ENCODE measurements at regions not wholly inside any gene's neighbourhood (a gene's known extent, or its start where the extent isn't known, plus 50 kb on each side); places are given as distances from the start of the nearest gene placed in this dataset.

- H3K27me3 ChIP-seq (replicated peaks) = no peaks in the 10 kb centered on the region
- no peak overlapping the region for H3K27ac ChIP-seq
- DNase-seq = no peak
- H3K36me3 ChIP-seq (replicated peaks) = no peaks in the 10 kb centered on the region
- TF ChIP-seq, protein P1, sequence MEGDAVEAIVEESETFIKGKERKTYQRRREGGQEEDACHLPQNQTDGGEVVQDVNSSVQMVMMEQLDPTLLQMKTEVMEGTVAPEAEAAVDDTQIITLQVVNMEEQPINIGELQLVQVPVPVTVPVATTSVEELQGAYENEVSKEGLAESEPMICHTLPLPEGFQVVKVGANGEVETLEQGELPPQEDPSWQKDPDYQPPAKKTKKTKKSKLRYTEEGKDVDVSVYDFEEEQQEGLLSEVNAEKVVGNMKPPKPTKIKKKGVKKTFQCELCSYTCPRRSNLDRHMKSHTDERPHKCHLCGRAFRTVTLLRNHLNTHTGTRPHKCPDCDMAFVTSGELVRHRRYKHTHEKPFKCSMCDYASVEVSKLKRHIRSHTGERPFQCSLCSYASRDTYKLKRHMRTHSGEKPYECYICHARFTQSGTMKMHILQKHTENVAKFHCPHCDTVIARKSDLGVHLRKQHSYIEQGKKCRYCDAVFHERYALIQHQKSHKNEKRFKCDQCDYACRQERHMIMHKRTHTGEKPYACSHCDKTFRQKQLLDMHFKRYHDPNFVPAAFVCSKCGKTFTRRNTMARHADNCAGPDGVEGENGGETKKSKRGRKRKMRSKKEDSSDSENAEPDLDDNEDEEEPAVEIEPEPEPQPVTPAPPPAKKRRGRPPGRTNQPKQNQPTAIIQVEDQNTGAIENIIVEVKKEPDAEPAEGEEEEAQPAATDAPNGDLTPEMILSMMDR (IDR thresholded peaks at IDR 0.05; ENCODE audit: low read depth, low read length, missing control alignments) = no peak
- in situ Hi-C loops (cut with HindIII; ENCODE audit: low pct_ligation_motif_present, low sequenced_read_pairs) = no loop called here
- H3K4me3 ChIP-seq (ENCODE audit: low read depth, low read length) = no peak overlapping the region
These were observed 207.6 kb upstream of the SLC10A2 start for GRCh38 chr13:103273825-103274224.

DNA sequence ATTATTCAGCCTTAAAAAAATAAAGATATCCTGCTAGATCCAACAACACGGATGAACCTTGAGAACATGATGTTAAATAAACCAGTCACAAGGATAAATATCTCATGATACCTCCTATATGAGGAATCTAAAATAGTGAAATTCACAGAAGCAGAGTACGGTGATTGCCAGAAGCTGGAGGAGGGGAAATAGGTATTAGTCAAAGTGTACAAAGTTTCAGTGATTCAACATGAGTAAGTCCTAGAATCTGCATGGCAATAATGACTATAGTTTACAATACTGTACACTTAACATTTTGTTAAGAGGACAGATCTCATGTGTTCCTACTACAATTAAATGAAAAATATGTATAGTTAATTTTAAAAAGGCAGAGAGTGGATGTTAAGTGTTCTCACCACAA is 206.6 kb upstream of the SLC10A2 start:
- H3K27ac ChIP-seq = no peak overlapping the region
- no peak overlapping the region for H3K4me3 ChIP-seq (ENCODE audit: low read depth, low read length)
- no peaks in the 10 kb centered on the region for H3K36me3 ChIP-seq (replicated peaks)
- no peaks in the 10 kb centered on the region for H3K27me3 ChIP-seq (replicated peaks)
- in situ Hi-C loops (cut with HindIII; ENCODE audit: low pct_ligation_motif_present, low sequenced_read_pairs) = no loop called here
- DNase-seq = no peak
- TF ChIP-seq, protein P1 (IDR thresholded peaks at IDR 0.05; ENCODE audit: low read depth, low read length, missing control alignments) = no peak

DNA sequence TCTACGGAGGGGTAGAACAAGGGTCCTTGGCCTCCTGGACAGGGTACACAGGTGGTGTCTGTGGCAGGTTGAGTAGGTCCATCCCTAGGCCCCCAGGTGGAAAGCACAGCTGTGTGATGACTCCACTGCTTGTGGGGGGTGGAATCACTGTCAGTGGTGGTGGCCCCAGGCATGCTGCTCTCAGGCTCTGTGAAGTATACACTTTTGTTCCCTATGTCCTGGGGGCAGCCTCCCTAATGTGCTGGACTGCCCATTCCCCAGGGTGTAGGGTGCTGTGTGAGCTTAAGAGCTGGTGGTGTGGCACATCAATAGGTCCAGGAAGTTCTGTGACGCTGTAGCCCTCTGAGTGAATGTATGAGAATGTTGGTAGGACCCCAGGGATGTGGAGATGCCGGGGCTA is 197.2 kb upstream of the SLC10A2 start:
- H3K36me3 ChIP-seq (replicated peaks) = no peaks in the 10 kb centered on the region
- DNase-seq = no peak
- in situ Hi-C loops (cut with HindIII; ENCODE audit: low pct_ligation_motif_present, low sequenced_read_pairs) = no loop called here
- TF ChIP-seq, protein P1 (IDR thresholded peaks at IDR 0.05; ENCODE audit: low read depth, low read length, missing control alignments) = no peak
- no peaks in the 10 kb centered on the region for H3K27me3 ChIP-seq (replicated peaks)
- H3K27ac ChIP-seq = no peak overlapping the region
- H3K4me3 ChIP-seq (ENCODE audit: low read depth, low read length) = no peak overlapping the region

DNA sequence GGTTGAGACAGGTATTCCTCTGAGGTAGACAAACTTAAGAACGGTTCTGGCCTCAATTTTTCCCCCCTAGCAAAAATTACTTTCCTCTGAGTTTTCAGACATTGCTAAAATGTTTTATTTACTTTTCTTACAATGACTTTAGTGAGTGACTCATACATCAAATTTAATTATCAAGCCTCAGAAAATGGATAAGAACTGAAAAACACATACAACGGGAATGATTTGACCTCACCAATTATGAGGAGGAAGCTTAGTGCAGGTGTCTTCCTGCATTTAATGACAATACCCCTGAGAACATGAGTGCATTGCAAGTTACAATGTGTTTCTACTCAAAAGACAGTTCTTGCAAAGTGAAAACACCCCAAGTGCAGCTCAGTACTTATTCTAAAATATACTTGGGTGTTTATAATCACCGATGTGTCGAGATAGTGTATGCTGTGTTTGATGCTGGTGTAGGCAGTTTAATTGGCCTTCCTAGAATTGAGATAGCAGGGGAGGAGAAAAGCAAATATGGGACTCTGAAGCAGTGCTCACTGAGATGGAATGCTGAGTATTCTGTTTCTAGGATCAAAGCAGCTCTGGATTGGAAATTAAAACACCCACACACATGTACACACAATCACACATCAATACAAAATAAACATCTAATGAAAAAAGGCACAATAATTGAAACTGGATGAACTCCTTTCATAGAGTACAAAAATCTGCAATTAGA is 189.5 kb upstream of the SLC10A2 start:
- Histone ChIP-seq H3K36me3 (replicated peaks) (no peaks in the 10 kb centered on the region), H3K27ac (no peak overlapping the region), H3K27me3 (replicated peaks) (no peaks in the 10 kb centered on the region), H3K4me3 (ENCODE audit: low read depth, low read length) (no peak overlapping the region)
- TF ChIP-seq, protein P1 (IDR thresholded peaks at IDR 0.05; ENCODE audit: low read depth, low read length, missing control alignments) = no peak
- no peak for DNase-seq
- in situ Hi-C loops (cut with HindIII; ENCODE audit: low pct_ligation_motif_present, low sequenced_read_pairs) = no loop called here

GRCh38 chr13:103250071-103250470 is 183.9 kb upstream of the SLC10A2 start:
- no peak for DNase-seq
- Histone ChIP-seq H3K36me3 (replicated peaks) (no peaks in the 10 kb centered on the region), H3K27ac (no peak overlapping the region), H3K4me3 (ENCODE audit: low read depth, low read length) (no peak overlapping the region), H3K27me3 (replicated peaks) (no peaks in the 10 kb centered on the region)
- TF ChIP-seq, protein P1 (IDR thresholded peaks at IDR 0.05; ENCODE audit: low read depth, low read length, missing control alignments) = no peak
- in situ Hi-C loops (cut with HindIII; ENCODE audit: low pct_ligation_motif_present, low sequenced_read_pairs) = no loop called here

All from brain microvascular endothelial cell (primary cell).